ENCODE measurements at regions not wholly inside any gene's neighbourhood (a gene's known extent, or its start where the extent isn't known, plus 50 kb on each side); places are given as distances from the start of the nearest gene placed in this dataset.

GRCh38 chr4:18458465-18458864 is 436.9 kb upstream of the LCORL start:
- no peak for TF ChIP-seq CTCF (conservative IDR thresholded peaks at IDR 0.05)
- Histone ChIP-seq H3K14ac (ENCODE audit: insufficient read depth, low read length) (no peak overlapping the region), H3K27me3 (ENCODE audit: insufficient read depth, low read length) (no peaks in the 10 kb centered on the region), H2AK5ac (ENCODE audit: insufficient read length, low read length) (no peak overlapping the region), H2BK20ac (ENCODE audit: low read depth, low read length, poor library complexity, severe bottlenecking) (no peak overlapping the region), H3K79me2 (ENCODE audit: insufficient read depth, low read length) (no peaks in the 10 kb centered on the region), H3T11ph (ENCODE audit: low read length) (no peak overlapping the region), H2BK15ac (ENCODE audit: low read depth, low read length) (no peak overlapping the region), H4K20me1 (ENCODE audit: control insufficient read depth, insufficient read depth, insufficient read length) (no peaks in the 10 kb centered on the region), H3K27ac (ENCODE audit: insufficient read length, low read depth, low read length) (no peak overlapping the region), H3K23me2 (ENCODE audit: insufficient read length, low read depth, low read length, poor library complexity, severe bottlenecking) (no peaks in the 10 kb centered on the region), H4K5ac (ENCODE audit: insufficient read length, low read depth, low read length) (no peak overlapping the region), H2BK12ac (ENCODE audit: insufficient read length, low read depth, low read length) (no peak overlapping the region), H2AFZ (ENCODE audit: low read length) (no peak overlapping the region), H3K4me2 (ENCODE audit: insufficient read depth, insufficient read length, low read length) (no peak overlapping the region), H3K9ac (ENCODE audit: extremely low read depth, insufficient read length, low read length) (no peak overlapping the region), H3K4ac (ENCODE audit: low read depth, low read length) (no peak overlapping the region), H4K91ac (ENCODE audit: insufficient read length, low read depth, low read length) (no peak overlapping the region), H3K56ac (ENCODE audit: insufficient read length, low read depth, low read length) (no peak overlapping the region), H3K18ac (ENCODE audit: insufficient read length, low read depth, low read length) (no peak overlapping the region), H3K9me3 (ENCODE audit: control insufficient read depth, low read depth, low read length) (no peaks in the 10 kb centered on the region), H3K79me1 (ENCODE audit: insufficient read depth, low read depth, low read length, poor library complexity, severe bottlenecking) (no peaks in the 10 kb centered on the region), H2BK120ac (ENCODE audit: low read depth, low read length, poor library complexity, severe bottlenecking) (no peak overlapping the region), H3K23ac (ENCODE audit: insufficient read length, low read depth, low read length) (no peak overlapping the region), H4K8ac (replicated peaks; ENCODE audit: insufficient read length, low read depth, low read length) (no peak overlapping the region), H3K4me1 (ENCODE audit: insufficient read depth, low read length) (no peaks in the 10 kb centered on the region), H2BK5ac (ENCODE audit: insufficient read length, low read length) (no peak overlapping the region)
- no peak for DNase-seq
- H3K27me3 Mint-ChIP-seq (ENCODE audit: low read depth): no peaks in the 10 kb centered on the region; the same call in 1 of the 2 replicates
- no peak overlapping the region for H3K27ac Mint-ChIP-seq
- no peak overlapping the region for H3K4me3 Mint-ChIP-seq
- no CpG with 5 or more reads among the region's 3 CpGs for WGBS (ENCODE audit: extremely low coverage, insufficient read length, low lambda C conversion rate)
- no peaks in the 10 kb centered on the region for H3K36me3 Mint-ChIP-seq (ENCODE audit: insufficient read depth in 1 of 3, low read depth in 3 of 3)
- H3K9me3 Mint-ChIP-seq: no peaks in the 10 kb centered on the region
- H3K4me1 Mint-ChIP-seq: no peaks in the 10 kb centered on the region
